OCI-LY3 (cell line): ENCODE measurements at regions not wholly inside any gene's neighbourhood (a gene's known extent, or its start where the extent isn't known, plus 50 kb on each side); places are given as distances from the start of the nearest gene placed in this dataset.

Experiments used
- H2AFZ ChIP-seq: fragments of 200-600, 300-600 bp; shearing (Covaris generic); 2 replicates; pipeline ENCODE4 v1.6.0; 2014; ENCODE audit warnings: antibody characterized with exemption, low read depth, low read length
- H3K27ac ChIP-seq: fragments of 200-600, 300-600 bp; sonication (generic); 2 replicates; pipeline ENCODE4 v1.5.1; 2014; ENCODE audit warnings: mild to moderate bottlenecking, low read length, moderate library complexity, mixed read lengths
- H3K27me3 ChIP-seq: fragments of 200-600, 300-600 bp; sonication (generic); 2 replicates; pipeline ENCODE4 v1.6.1; 2014; ENCODE audit warnings: low read depth, low read length, mixed read lengths
- H3K36me3 ChIP-seq: fragments of 200-600, 300-600 bp; sonication (generic); replicated peaks from 2 replicates; pipeline ENCODE3; 2014; ENCODE audit warnings: low read depth, low read length, mixed read lengths
- H3K4me1 ChIP-seq: fragments of 300-600, 200-600 bp; sonication (generic); 2 replicates; pipeline ENCODE4 v1.6.1; 2014; ENCODE audit warnings: low read length, mixed read lengths
- H3K4me2 ChIP-seq: fragments of 200-600, 300-600 bp; sonication (generic); 2 replicates; pipeline ENCODE4 v1.6.1; 2014; ENCODE audit warnings: low read length, mixed read lengths
- H3K4me3 ChIP-seq: fragments of 300-600, 200-600 bp; sonication (generic); 2 replicates; pipeline ENCODE4 v1.5.1; 2014; ENCODE audit warnings: antibody characterized with exemption, mild to moderate bottlenecking, low read length, moderate library complexity
- H3K79me2 ChIP-seq: fragments of 300-600, 200-600 bp; shearing (Covaris generic); 2 replicates; pipeline ENCODE4 v1.6.1; 2014; ENCODE audit warnings: mild to moderate bottlenecking, low read length, mixed read lengths
- H3K9ac ChIP-seq: fragments of 300-600, 200-600 bp; shearing (Covaris generic); 2 replicates; pipeline ENCODE4 v1.6.0; 2014; ENCODE audit warnings: mild to moderate bottlenecking, low read length, moderate library complexity
- H3K9me3 ChIP-seq: fragments of 200-600, 300-600 bp; shearing (Covaris generic); 2 replicates; pipeline ENCODE4 v1.6.1; 2014; ENCODE audit warnings: low read length, mixed read lengths; ENCODE audit not compliant: insufficient read depth
- H4K20me1 ChIP-seq: fragments of 200-600, 300-600 bp; sonication (generic); 2 replicates; pipeline ENCODE4 v1.6.1; 2016; ENCODE audit warnings: low read length, mixed read lengths; ENCODE audit not compliant: insufficient read depth
- EZH2phosphoT487 ChIP-seq: fragments of 200-600 bp; shearing (Covaris generic); IDR thresholded peaks from 2 replicates; pipeline ENCODE4 v1.6.1; 2018; ENCODE audit warnings: antibody characterized with exemption, mixed run types, low read depth
- TF ChIP-seq, protein P1 (sequence below): fragments of 200-600, 300-600 bp; sonication (generic); IDR thresholded peaks from 2 replicates; pipeline ENCODE4 v1.5.1; 2014; ENCODE audit warnings: antibody characterized with exemption, low read length, low read depth

- H3K79me2 ChIP-seq, result no peaks in the 10 kb centered on the region
- no peak overlapping the region for H3K4me3 ChIP-seq
Measured at GRCh38 chr11:38009932-38010331, 1411.9 kb upstream of the RAG2 start.

GRCh38 chr11:38006466-38006865, 1408.4 kb upstream of the RAG2 start:
- TF ChIP-seq EZH2phosphoT487, result no peak
- TF ChIP-seq, protein P1, sequence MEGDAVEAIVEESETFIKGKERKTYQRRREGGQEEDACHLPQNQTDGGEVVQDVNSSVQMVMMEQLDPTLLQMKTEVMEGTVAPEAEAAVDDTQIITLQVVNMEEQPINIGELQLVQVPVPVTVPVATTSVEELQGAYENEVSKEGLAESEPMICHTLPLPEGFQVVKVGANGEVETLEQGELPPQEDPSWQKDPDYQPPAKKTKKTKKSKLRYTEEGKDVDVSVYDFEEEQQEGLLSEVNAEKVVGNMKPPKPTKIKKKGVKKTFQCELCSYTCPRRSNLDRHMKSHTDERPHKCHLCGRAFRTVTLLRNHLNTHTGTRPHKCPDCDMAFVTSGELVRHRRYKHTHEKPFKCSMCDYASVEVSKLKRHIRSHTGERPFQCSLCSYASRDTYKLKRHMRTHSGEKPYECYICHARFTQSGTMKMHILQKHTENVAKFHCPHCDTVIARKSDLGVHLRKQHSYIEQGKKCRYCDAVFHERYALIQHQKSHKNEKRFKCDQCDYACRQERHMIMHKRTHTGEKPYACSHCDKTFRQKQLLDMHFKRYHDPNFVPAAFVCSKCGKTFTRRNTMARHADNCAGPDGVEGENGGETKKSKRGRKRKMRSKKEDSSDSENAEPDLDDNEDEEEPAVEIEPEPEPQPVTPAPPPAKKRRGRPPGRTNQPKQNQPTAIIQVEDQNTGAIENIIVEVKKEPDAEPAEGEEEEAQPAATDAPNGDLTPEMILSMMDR, result no peak
- Histone ChIP-seq H3K9ac (no peak overlapping the region), H3K27me3 (no peaks in the 10 kb centered on the region), H3K36me3 (no peaks in the 10 kb centered on the region), H3K4me3 (no peak overlapping the region), H3K27ac (no peak overlapping the region), H2AFZ (no peak overlapping the region), H3K4me2 (no peak overlapping the region), H3K79me2 (no peaks in the 10 kb centered on the region), H3K9me3 (no peaks in the 10 kb centered on the region), H3K4me1 (no peaks in the 10 kb centered on the region), H4K20me1 (no peaks in the 10 kb centered on the region)

More at GRCh38 chr11:38009932-38010331, 1411.9 kb upstream of the RAG2 start:
- no peaks in the 10 kb centered on the region for H3K4me1 ChIP-seq
- no peak overlapping the region for H3K9ac ChIP-seq
- H3K4me2 ChIP-seq, result no peak overlapping the region
- no peaks in the 10 kb centered on the region for H3K9me3 ChIP-seq
- no peak overlapping the region for H3K27ac ChIP-seq
- no peaks in the 10 kb centered on the region for H3K27me3 ChIP-seq
- no peak for TF ChIP-seq EZH2phosphoT487
- TF ChIP-seq, protein P1, result no peak
- no peaks in the 10 kb centered on the region for H4K20me1 ChIP-seq
- H2AFZ ChIP-seq, result no peak overlapping the region
- H3K36me3 ChIP-seq, result no peaks in the 10 kb centered on the region

DNA sequence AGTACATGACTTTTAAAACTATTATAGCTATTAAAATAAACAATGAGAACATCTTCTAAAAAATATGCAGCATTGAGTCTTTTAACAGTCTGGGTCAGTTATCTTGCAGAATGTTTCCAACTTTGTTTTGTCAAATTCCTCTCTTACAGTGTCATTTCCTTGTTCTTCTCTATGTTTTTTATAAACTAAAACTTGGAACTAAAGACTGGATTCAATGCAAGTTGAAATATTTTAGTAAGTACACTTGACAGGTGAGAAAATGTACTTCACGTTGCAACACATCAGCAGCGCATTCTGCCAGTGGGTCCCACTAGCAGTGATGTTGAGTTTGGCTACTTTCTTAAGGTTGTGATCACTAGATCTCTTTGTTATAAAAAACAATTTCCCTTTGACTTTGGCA, 1407.6 kb upstream of the RAG2 start:
- H3K27ac ChIP-seq, result no peak overlapping the region
- no peaks in the 10 kb centered on the region for H3K27me3 ChIP-seq
- no peak overlapping the region for H3K4me2 ChIP-seq
- H3K9me3 ChIP-seq, result no peaks in the 10 kb centered on the region
- TF ChIP-seq, protein P1, result no peak
- TF ChIP-seq EZH2phosphoT487, result no peak
- no peak overlapping the region for H3K9ac ChIP-seq
- no peak overlapping the region for H2AFZ ChIP-seq
- H3K4me3 ChIP-seq, result no peak overlapping the region
- H3K4me1 ChIP-seq, result no peaks in the 10 kb centered on the region
- H3K79me2 ChIP-seq, result no peaks in the 10 kb centered on the region
- H4K20me1 ChIP-seq, result no peaks in the 10 kb centered on the region
- H3K36me3 ChIP-seq, result no peaks in the 10 kb centered on the region

DNA sequence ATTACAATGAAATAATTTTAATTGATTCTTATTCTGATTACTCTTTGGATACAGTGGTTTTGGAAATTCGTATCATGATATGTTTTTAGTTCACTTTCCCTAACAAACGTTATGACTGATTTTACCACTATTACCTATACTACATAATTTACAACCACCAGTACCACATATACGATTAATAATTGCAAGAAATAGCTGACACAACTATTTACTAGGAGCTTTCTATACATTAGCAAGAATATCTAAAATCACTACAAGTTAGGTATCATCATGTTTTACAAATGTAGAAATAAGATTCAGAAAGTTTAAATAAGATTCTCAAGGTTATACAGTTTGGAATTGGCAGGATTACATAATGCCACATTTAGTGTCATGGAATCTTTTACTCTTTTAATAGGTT, 1401.1 kb upstream of the RAG2 start:
- H3K27ac ChIP-seq, result no peak overlapping the region
- TF ChIP-seq EZH2phosphoT487, result no peak
- TF ChIP-seq, protein P1, result no peak

More for the DNA sequence above, 1401.1 kb upstream of the RAG2 start:
- Histone ChIP-seq H3K4me3 (no peak overlapping the region), H3K36me3 (no peaks in the 10 kb centered on the region), H2AFZ (no peak overlapping the region), H3K4me2 (no peak overlapping the region), H3K27me3 (no peaks in the 10 kb centered on the region), H3K79me2 (no peaks in the 10 kb centered on the region), H3K9ac (no peak overlapping the region), H4K20me1 (no peaks in the 10 kb centered on the region), H3K4me1 (no peaks in the 10 kb centered on the region), H3K9me3 (no peaks in the 10 kb centered on the region)
